HEK293 (cell line): ENCODE measurements at regions not wholly inside any gene's neighbourhood (a gene's known extent, or its start where the extent isn't known, plus 50 kb on each side); places are given as distances from the start of the nearest gene placed in this dataset.

Source experiments
- CTCF ChIA-PET: fragments of 350-600 bp; formaldehyde crosslinking; extraction: SDS; loops from one replicate; lab custom pipeline; 2021; ENCODE audit warnings: antibody characterized with exemption; lab: Yijun Ruan, JAX
- POLR2A ChIA-PET: fragments of 300-600 bp; formaldehyde crosslinking; extraction: SDS; loops from one replicate; lab custom pipeline; 2020; ENCODE audit warnings: antibody characterized with exemption, inconsistent platforms; lab: Yijun Ruan, JAX
- H3K27ac ChIP-seq: fragments of 200-500 bp; sonication (Bioruptor generic); 2 replicates; pipeline ENCODE4 v1.5.1; 2014; ENCODE audit warnings: low read depth, low read length, control low read depth, inconsistent platforms; ENCODE audit errors: extremely low read depth
- H3K36me3 ChIP-seq, 2 experiments: fragments of 200-500 bp in 1 of 2; sonication (Bioruptor generic) in 1 of 2; 1 replicate in 1 of 2; 2 replicates in 1 of 2; pipeline ENCODE4 v1.5.1; 2014 to 2017; ENCODE audit warnings: inconsistent platforms in 2 of 2, low read length in 2 of 2; ENCODE audit not compliant: control insufficient read depth in 2 of 2, insufficient read depth in 1 of 2
- H3K4me1 ChIP-seq: fragments of 200-500 bp; sonication (Bioruptor generic); 2 replicates; pipeline ENCODE4 v1.5.1; 2014; ENCODE audit warnings: mild to moderate bottlenecking, low read length, inconsistent platforms; ENCODE audit not compliant: control insufficient read depth, insufficient read depth
- H3K4me3 ChIP-seq: 2 replicates; pipeline ENCODE4 v1.5.1; 2011; ENCODE audit warnings: low read depth, mild to moderate bottlenecking, control low read depth, low read length, moderate library complexity
- H3K9me3 ChIP-seq: fragments of 200-500 bp; sonication (Bioruptor generic); 2 replicates; pipeline ENCODE4 v1.5.1; 2014; ENCODE audit warnings: low read depth, low read length, inconsistent platforms; ENCODE audit not compliant: control insufficient read depth, insufficient read depth
- KLF1 ChIP-seq: fragments of 450-650 bp; formaldehyde crosslinking; IDR thresholded peaks from 2 replicates; pipeline ENCODE4 v1.5.1; 2016; ENCODE audit warnings: missing biosample characterization, missing genetic modification characterization
- KLF8 ChIP-seq: fragments of 450-650 bp; formaldehyde crosslinking; IDR thresholded peaks from 2 replicates; pipeline ENCODE4 v1.5.1; 2016; ENCODE audit warnings: missing biosample characterization, missing genetic modification characterization
- PRDM4 ChIP-seq: fragments of 450-650 bp; formaldehyde crosslinking; IDR thresholded peaks from 2 replicates; pipeline ENCODE4 v1.5.1; 2017; ENCODE audit warnings: missing biosample characterization, missing genetic modification characterization
- REST ChIP-seq: fragments of 450-650 bp; formaldehyde crosslinking; IDR thresholded peaks from 2 replicates; pipeline ENCODE4 v1.5.1; 2016; ENCODE audit warnings: missing biosample characterization, missing genetic modification characterization
- SP3 ChIP-seq: fragments of 450-650 bp; formaldehyde crosslinking; IDR thresholded peaks from 2 replicates; pipeline ENCODE4 v1.5.1; 2016; ENCODE audit warnings: missing biosample characterization, missing genetic modification characterization
- ZBTB17 ChIP-seq: fragments of 450-650 bp; formaldehyde crosslinking; IDR thresholded peaks from 2 replicates; pipeline ENCODE4 v1.5.1; 2016; ENCODE audit warnings: missing biosample characterization, missing genetic modification characterization
- ZBTB48 ChIP-seq: fragments of 450-650 bp; formaldehyde crosslinking; IDR thresholded peaks from 2 replicates; pipeline ENCODE4 v1.5.1; 2016; ENCODE audit warnings: missing biosample characterization, missing genetic modification characterization
- ZNF140 ChIP-seq: fragments of 450-650 bp; formaldehyde crosslinking; IDR thresholded peaks from 2 replicates; pipeline ENCODE4 v1.5.1; 2016; ENCODE audit warnings: missing biosample characterization, missing genetic modification characterization
- ZNF19 ChIP-seq: fragments of 450-650 bp; formaldehyde crosslinking; IDR thresholded peaks from 2 replicates; pipeline ENCODE4; 2016; ENCODE audit warnings: missing biosample characterization, missing genetic modification characterization, low read depth
- ZNF202 ChIP-seq: fragments of 450-650 bp; formaldehyde crosslinking; IDR thresholded peaks from 2 replicates; pipeline ENCODE4 v1.5.1; 2016; ENCODE audit warnings: missing biosample characterization, missing genetic modification characterization, borderline replicate concordance
- ZNF24 ChIP-seq: fragments of 450-650 bp; formaldehyde crosslinking; IDR thresholded peaks from 2 replicates; pipeline ENCODE4 v1.5.1; 2016; ENCODE audit warnings: missing biosample characterization, missing genetic modification characterization
- ZNF280C ChIP-seq: fragments of 450-650 bp; formaldehyde crosslinking; IDR thresholded peaks from 2 replicates; pipeline ENCODE4 v1.5.1; 2016; ENCODE audit warnings: missing biosample characterization, missing genetic modification characterization
- ZNF341 ChIP-seq: fragments of 450-650 bp; formaldehyde crosslinking; IDR thresholded peaks from 2 replicates; pipeline ENCODE4; 2016; ENCODE audit warnings: low read depth, missing biosample characterization, missing genetic modification characterization
- ZNF354C ChIP-seq: fragments of 450-650 bp; formaldehyde crosslinking; IDR thresholded peaks from 2 replicates; pipeline ENCODE4 v1.5.1; 2016; ENCODE audit warnings: missing biosample characterization, missing genetic modification characterization, low read depth, borderline replicate concordance
- ZNF398 ChIP-seq: fragments of 450-650 bp; formaldehyde crosslinking; IDR thresholded peaks from 2 replicates; pipeline ENCODE4 v1.5.1; 2017; ENCODE audit warnings: missing biosample characterization, missing genetic modification characterization
- ZNF416 ChIP-seq: fragments of 450-650 bp; formaldehyde crosslinking; IDR thresholded peaks from 2 replicates; pipeline ENCODE4 v1.5.1; 2016; ENCODE audit warnings: missing biosample characterization, missing genetic modification characterization
- ZNF701 ChIP-seq: fragments of 450-650 bp; formaldehyde crosslinking; IDR thresholded peaks from 2 replicates; pipeline ENCODE4 v1.5.1; 2016; ENCODE audit warnings: missing biosample characterization, missing genetic modification characterization
- ZNF792 ChIP-seq: fragments of 450-650 bp; formaldehyde crosslinking; IDR thresholded peaks from 2 replicates; pipeline ENCODE4 v1.5.1; 2016; ENCODE audit warnings: missing biosample characterization, missing genetic modification characterization
- ZSCAN30 ChIP-seq: fragments of 450-650 bp; IDR thresholded peaks from 2 replicates; pipeline ENCODE4 v1.5.1; 2018; ENCODE audit warnings: missing biosample characterization, mild to moderate bottlenecking, missing genetic modification characterization, moderate library complexity
- TF ChIP-seq, protein P1 (sequence below): fragments of 450-650 bp; formaldehyde crosslinking; IDR thresholded peaks from 2 replicates; pipeline ENCODE4 v1.5.1; 2016; ENCODE audit warnings: missing biosample characterization, missing genetic modification characterization

DNA sequence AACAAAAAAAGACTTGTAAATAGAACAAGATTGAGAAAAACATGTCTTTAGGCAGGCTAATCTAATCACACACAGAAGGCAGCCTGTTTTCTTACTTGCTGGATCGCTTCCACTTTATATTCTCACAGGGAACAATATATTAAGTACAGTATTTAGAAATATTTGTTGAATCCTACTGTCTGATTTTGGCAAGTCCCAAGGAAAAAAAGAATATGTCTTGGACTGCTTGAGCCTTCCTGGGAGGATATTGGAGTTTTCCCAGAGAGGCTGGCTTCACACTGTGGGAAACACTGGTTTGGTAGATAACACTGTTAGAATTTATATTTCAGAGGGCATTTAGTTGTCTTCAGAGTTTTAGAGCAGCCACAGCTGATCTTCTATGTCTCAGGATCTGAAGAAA, 229.7 kb downstream of the PRL start:
- no peaks in the 10 kb centered on the region for H3K36me3 ChIP-seq
- ChIA-PET CTCF (no interaction called here), POLR2A (no interaction called here)
- no peak for TF ChIP-seq KLF8 (tag by site-specific recombination)
- peaks cover 11% of the 10 kb centered on the region for H3K4me1 ChIP-seq
- no peaks in the 10 kb centered on the region for H3K9me3 ChIP-seq
- H3K27ac ChIP-seq, result no peak overlapping the region
- H3K4me3 ChIP-seq, result no peak overlapping the region

GRCh38 chr6:22067671-22068070, 229.2 kb downstream of the PRL start:
- ChIA-PET CTCF (interaction anchor here (0.9 kb wide), 1 partner anchor 132 kb away, joined by 3 read pairs; no protein-coding TSS in a partner anchor), POLR2A (no interaction called here)
- Histone ChIP-seq H3K27ac (no peak overlapping the region), H3K36me3 (no peaks in the 10 kb centered on the region), H3K4me1 (peaks cover 11% of the 10 kb centered on the region), H3K4me3 (no peak overlapping the region), H3K9me3 (no peaks in the 10 kb centered on the region)
- TF ChIP-seq ZNF280C (no peak), SP3 (tag by site-specific recombination) (no peak)

GRCh38 chr6:22068561-22069305, 228.1 kb downstream of the PRL start:
- Histone ChIP-seq H3K36me3 (no peaks in the 10 kb centered on the region), H3K27ac (no peak overlapping the region), H3K9me3 (no peaks in the 10 kb centered on the region), H3K4me3 (no peak overlapping the region), H3K4me1 (peaks cover 11% of the 10 kb centered on the region)
- ChIA-PET CTCF (interaction anchor here (0.6 to 0.9 kb wide), 5 partner anchors 30 to 1459 kb away, joined by 3 to 4 read pairs (median 3); no protein-coding TSS in a partner anchor), POLR2A (no interaction called here)
- TF ChIP-seq, protein P1, sequence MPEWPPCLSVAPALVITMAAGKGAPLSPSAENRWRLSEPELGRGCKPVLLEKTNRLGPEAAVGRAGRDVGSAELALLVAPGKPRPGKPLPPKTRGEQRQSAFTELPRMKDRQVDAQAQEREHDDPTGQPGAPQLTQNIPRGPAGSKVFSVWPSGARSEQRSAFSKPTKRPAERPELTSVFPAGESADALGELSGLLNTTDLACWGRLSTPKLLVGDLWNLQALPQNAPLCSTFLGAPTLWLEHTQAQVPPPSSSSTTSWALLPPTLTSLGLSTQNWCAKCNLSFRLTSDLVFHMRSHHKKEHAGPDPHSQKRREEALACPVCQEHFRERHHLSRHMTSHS (tag by site-specific recombination), result no peak
- TF ChIP-seq ZNF354C, result no peak
- no peak for TF ChIP-seq ZNF792 (tag by site-specific recombination)
- no peak for TF ChIP-seq ZBTB48 (tag by site-specific recombination)
- TF ChIP-seq REST (tag by site-specific recombination), result no peak
- no peak for TF ChIP-seq ZNF202 (tag by site-specific recombination)
- no peak for TF ChIP-seq ZNF398
- no peak for TF ChIP-seq ZNF19 (tag by site-specific recombination)
- no peak for TF ChIP-seq ZSCAN30 (tag by site-specific recombination)
- no peak for TF ChIP-seq KLF1 (tag by site-specific recombination)
- TF ChIP-seq ZNF416, result no peak
- TF ChIP-seq ZNF341 (tag by site-specific recombination), result no peak
- TF ChIP-seq ZNF701, result no peak
- no peak for TF ChIP-seq ZNF24 (tag by site-specific recombination)
- no peak for TF ChIP-seq ZNF140
- no peak for TF ChIP-seq ZBTB17
- TF ChIP-seq PRDM4 (tag by site-specific recombination), result no peak
